ENCODE measurements at regions not wholly inside any gene's neighbourhood (a gene's known extent, or its start where the extent isn't known, plus 50 kb on each side); places are given as distances from the start of the nearest gene placed in this dataset.

DNA sequence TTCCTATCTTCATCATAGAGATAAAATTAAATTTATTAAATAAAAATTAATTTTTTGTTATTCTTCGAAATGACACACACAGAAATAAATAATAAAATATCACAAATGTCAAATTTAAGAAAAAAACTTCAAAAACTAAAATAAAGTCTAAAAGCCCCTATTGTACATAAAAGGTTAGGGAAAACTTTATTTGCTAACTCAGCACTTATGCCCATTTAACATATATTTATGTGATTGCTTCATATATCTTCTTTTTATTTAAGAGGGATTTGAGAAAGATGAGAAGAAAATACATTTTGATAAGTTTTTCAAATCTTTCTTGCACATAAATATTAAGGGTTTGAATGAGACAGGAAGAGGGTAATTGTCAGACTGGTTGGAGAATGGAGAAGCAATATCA, 2350.4 kb upstream of the RAG2 start:
- H3K27me3 ChIP-seq (ENCODE audit: control insufficient read depth in 1 of 2, insufficient read depth in 2 of 2, low read length in 2 of 2) = no peaks in the 10 kb centered on the region
- no peak overlapping the region for H2AFZ ChIP-seq (ENCODE audit: low read length)
- ATAC-seq = no peak
- POLR2A ChIA-PET = no interaction called here
- no peak for DNase-seq (ENCODE audit: low spot score)
- H3K79me2 ChIP-seq (ENCODE audit: insufficient read depth, low read length) = no peaks in the 10 kb centered on the region
- H3K4me2 ChIP-seq (ENCODE audit: low read depth, low read length) = no peak overlapping the region
- no peaks in the 10 kb centered on the region for H3K36me3 ChIP-seq (replicated peaks in 1 of 2; ENCODE audit: control insufficient read depth in 1 of 2, insufficient read depth in 2 of 2, low read length in 2 of 2)
- no peaks in the 10 kb centered on the region for H3K4me1 ChIP-seq (ENCODE audit: insufficient read depth, low read length)
- H3K9me3 ChIP-seq (ENCODE audit: low read length) = peaks cover 34% of the 10 kb centered on the region
- intact Hi-C loops (cut with micrococcal nuclease; ENCODE audit: unreplicated experiment) = no loop called here
- in situ Hi-C loops (cut with HindIII; ENCODE audit: extremely low pct_ligation_motif_present, low pct_unique_long_range_greater_than_20kb) = no loop called here
- BruUV-seq (replicated peaks) = no TSS peak
- no peak overlapping the region for H3K9ac ChIP-seq (ENCODE audit: insufficient read depth, low read depth, low read length)
- H3K27ac ChIP-seq (ENCODE audit: extremely low read length, insufficient read depth, low read length) = no peak overlapping the region
- no peak overlapping the region for H3K4me3 ChIP-seq (replicated peaks in 1 of 3; ENCODE audit: insufficient read depth in 1 of 3, low read depth in 2 of 3, low read length in 3 of 3)
- FAIRE-seq = no peak
- no peak for TF ChIP-seq FIP1L1 (IDR thresholded peaks at IDR 0.05; ENCODE audit: borderline replicate concordance, insufficient read depth, low read depth, low read length)
- TF ChIP-seq MAFK (conservative IDR thresholded peaks at IDR 0.05 in 1 of 2, IDR thresholded peaks at IDR 0.05 in 1 of 2; ENCODE audit: low read length in 2 of 2) = peak; percentile 85 to 97
- peak; percentile 93 for TF ChIP-seq MAFF (IDR thresholded peaks at IDR 0.05; ENCODE audit: low read depth, low read length)
- no peaks in the 10 kb centered on the region for H4K20me1 ChIP-seq (ENCODE audit: insufficient read depth, low read length)
- CTCF ChIA-PET (ENCODE audit: low intra/inter-chr PET ratio, low total read pairs) = no interaction called here
- WGBS (ENCODE audit: low lambda C conversion rate) = 3% methylated on average over 1 of the region's 1 CpG

DNA sequence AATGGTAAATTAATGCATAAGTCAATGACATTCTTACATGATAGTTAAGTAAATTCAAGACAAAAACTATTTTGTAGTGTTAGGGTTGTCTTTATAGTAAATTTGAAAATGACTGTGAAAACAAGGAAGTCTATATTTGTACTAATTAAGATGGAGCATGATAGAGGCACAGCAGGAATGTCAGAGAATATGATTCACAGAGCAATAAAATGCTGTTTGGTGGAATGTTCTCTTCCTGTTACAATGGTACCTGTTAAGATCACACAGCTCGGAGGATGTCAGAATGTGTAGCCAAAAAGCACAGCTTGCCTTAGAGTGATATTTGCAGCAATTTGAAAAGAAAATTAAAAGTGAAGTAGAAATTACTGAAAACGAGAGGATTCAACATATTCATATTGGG, 2339.7 kb upstream of the RAG2 start:
- in situ Hi-C loops (cut with HindIII; ENCODE audit: extremely low pct_ligation_motif_present, low pct_unique_long_range_greater_than_20kb) = no loop called here
- ATAC-seq = no peak

More for the DNA sequence above, 2339.7 kb upstream of the RAG2 start:
- peaks cover 14% of the 10 kb centered on the region for H3K9me3 ChIP-seq (ENCODE audit: low read length)
- H2AFZ ChIP-seq (ENCODE audit: low read length) = no peak overlapping the region
- H3K27ac ChIP-seq (ENCODE audit: extremely low read length, insufficient read depth, low read length) = no peak overlapping the region
- no peak for DNase-seq (ENCODE audit: low spot score)
- intact Hi-C loops (cut with micrococcal nuclease; ENCODE audit: unreplicated experiment) = no loop called here
- ChIA-PET POLR2A (no interaction called here), CTCF (ENCODE audit: low intra/inter-chr PET ratio, low total read pairs) (no interaction called here)
- H3K4me3 ChIP-seq (replicated peaks in 1 of 3; ENCODE audit: insufficient read depth in 1 of 3, low read depth in 2 of 3, low read length in 3 of 3) = no peak overlapping the region
- no TSS peak for BruUV-seq (replicated peaks)
- H3K4me2 ChIP-seq (ENCODE audit: low read depth, low read length) = no peak overlapping the region
- no peak for TF ChIP-seq HDAC6 (IDR thresholded peaks at IDR 0.05; ENCODE audit: low read depth, low read length)
- TF ChIP-seq U2AF1 (optimal IDR thresholded peaks at IDR 0.05; ENCODE audit: low read depth, low read length) = no peak
- TF ChIP-seq ZNF605 (CRISPR knock-in tag; IDR thresholded peaks at IDR 0.05) = no peak
- no peak for TF ChIP-seq ZFP37 (CRISPR knock-in tag; IDR thresholded peaks at IDR 0.05; ENCODE audit: borderline replicate concordance)
- no peak for TF ChIP-seq ZNF253 (CRISPR knock-in tag; IDR thresholded peaks at IDR 0.05; ENCODE audit: borderline replicate concordance)
- TF ChIP-seq NFIC (IDR thresholded peaks at IDR 0.05; ENCODE audit: low read length) = no peak
- TF ChIP-seq, protein P1, sequence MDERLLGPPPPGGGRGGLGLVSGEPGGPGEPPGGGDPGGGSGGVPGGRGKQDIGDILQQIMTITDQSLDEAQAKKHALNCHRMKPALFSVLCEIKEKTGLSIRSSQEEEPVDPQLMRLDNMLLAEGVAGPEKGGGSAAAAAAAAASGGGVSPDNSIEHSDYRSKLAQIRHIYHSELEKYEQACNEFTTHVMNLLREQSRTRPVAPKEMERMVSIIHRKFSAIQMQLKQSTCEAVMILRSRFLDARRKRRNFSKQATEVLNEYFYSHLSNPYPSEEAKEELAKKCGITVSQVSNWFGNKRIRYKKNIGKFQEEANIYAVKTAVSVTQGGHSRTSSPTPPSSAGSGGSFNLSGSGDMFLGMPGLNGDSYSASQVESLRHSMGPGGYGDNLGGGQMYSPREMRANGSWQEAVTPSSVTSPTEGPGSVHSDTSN (CRISPR knock-in tag; IDR thresholded peaks at IDR 0.05) = no peak
- TF ChIP-seq NFRKB (IDR thresholded peaks at IDR 0.05) = no peak
- TF ChIP-seq PHB2 (IDR thresholded peaks at IDR 0.05; ENCODE audit: partially characterized antibody) = no peak
- TF ChIP-seq ZNF775 (CRISPR knock-in tag; IDR thresholded peaks at IDR 0.05; ENCODE audit: borderline replicate concordance) = no peak
- TF ChIP-seq, protein P2, sequence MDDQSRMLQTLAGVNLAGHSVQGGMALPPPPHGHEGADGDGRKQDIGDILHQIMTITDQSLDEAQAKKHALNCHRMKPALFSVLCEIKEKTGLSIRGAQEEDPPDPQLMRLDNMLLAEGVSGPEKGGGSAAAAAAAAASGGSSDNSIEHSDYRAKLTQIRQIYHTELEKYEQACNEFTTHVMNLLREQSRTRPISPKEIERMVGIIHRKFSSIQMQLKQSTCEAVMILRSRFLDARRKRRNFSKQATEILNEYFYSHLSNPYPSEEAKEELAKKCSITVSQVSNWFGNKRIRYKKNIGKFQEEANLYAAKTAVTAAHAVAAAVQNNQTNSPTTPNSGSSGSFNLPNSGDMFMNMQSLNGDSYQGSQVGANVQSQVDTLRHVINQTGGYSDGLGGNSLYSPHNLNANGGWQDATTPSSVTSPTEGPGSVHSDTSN (CRISPR knock-in tag; IDR thresholded peaks at IDR 0.05; ENCODE audit: borderline replicate concordance) = no peak
- no peak for TF ChIP-seq ZNF7 (CRISPR knock-in tag; IDR thresholded peaks at IDR 0.05)
- TF ChIP-seq ZFP62 (CRISPR knock-in tag; IDR thresholded peaks at IDR 0.05) = no peak
- no peak for TF ChIP-seq MIXL1 (CRISPR knock-in tag; IDR thresholded peaks at IDR 0.05)
- H3K9ac ChIP-seq (ENCODE audit: insufficient read depth, low read depth, low read length) = no peak overlapping the region
- H3K36me3 ChIP-seq (replicated peaks in 1 of 2; ENCODE audit: control insufficient read depth in 1 of 2, insufficient read depth in 2 of 2, low read length in 2 of 2) = no peaks in the 10 kb centered on the region
- no peaks in the 10 kb centered on the region for H3K79me2 ChIP-seq (ENCODE audit: insufficient read depth, low read length)
- H3K4me1 ChIP-seq (ENCODE audit: insufficient read depth, low read length) = no peaks in the 10 kb centered on the region
- no peak for FAIRE-seq
- WGBS (ENCODE audit: low lambda C conversion rate) = 2% methylated on average over 2 of the region's 2 CpGs
- no peaks in the 10 kb centered on the region for H3K27me3 ChIP-seq (ENCODE audit: control insufficient read depth in 1 of 2, insufficient read depth in 2 of 2, low read length in 2 of 2)
- no peaks in the 10 kb centered on the region for H4K20me1 ChIP-seq (ENCODE audit: insufficient read depth, low read length)

Measured in HepG2 (cell line).